Endothelial cell of umbilical vein (primary cell): ENCODE measurements at regions not wholly inside any gene's neighbourhood (a gene's known extent, or its start where the extent isn't known, plus 50 kb on each side); places are given as distances from the start of the nearest gene placed in this dataset.

Experiments used
- BruUV-seq: library from RNA; stranded (reverse); fragments of 400-500 nt; replicated peaks from 2 replicates; lab custom pipeline; 2021; lab: Mats Ljungman, UMichigan
- CTCF ChIA-PET: fragments of 300-600, 350-600 bp; sonication (Branson Sonifier 250); formaldehyde crosslinking; loops from one replicate; lab custom pipeline; 2021; ENCODE audit warnings: antibody characterized with exemption, inconsistent platforms; lab: Charles Lee
- POLR2A ChIA-PET: fragments of 300-600, 350-600 bp; sonication (Branson Sonifier 250); formaldehyde crosslinking; loops from one replicate; lab custom pipeline; 2021; ENCODE audit warnings: antibody characterized with exemption, inconsistent platforms; lab: Charles Lee
- DNase-seq: peaks from one replicate; pipeline ENCODE4 v3.0.0-alpha.2; 2011; ENCODE audit warnings: low read depth, low spot score
- FAIRE-seq: peaks from 2 replicates; lab custom pipeline; 2011; peaks lifted over from hg19 to GRCh38; lab: Jason Lieb, UNC
- H2AFZ ChIP-seq: 2 replicates; pipeline ENCODE4 v1.6.0; 2012; ENCODE audit warnings: low read depth, low read length, control low read depth, inconsistent platforms
- H3K27ac ChIP-seq: 2 replicates; pipeline ENCODE4 v1.5.1; 2011; ENCODE audit warnings: low read depth, mild to moderate bottlenecking, control low read depth, low read length, moderate library complexity; ENCODE audit not compliant: insufficient read depth
- H3K27me3 ChIP-seq, 2 experiments: 2 replicates each; pipeline versions ENCODE4 v1.6.0 to v1.6.1; 2011; ENCODE audit warnings: low read length in 2 of 2, mixed read lengths in 1 of 2; ENCODE audit not compliant: control insufficient read depth in 2 of 2, insufficient read depth in 2 of 2
- H3K36me3 ChIP-seq, 2 experiments: 2 replicates in 1 of 2; 3 replicates in 1 of 2; pipeline ENCODE4 v1.5.1; 2011; ENCODE audit warnings: low read length in 2 of 2, mild to moderate bottlenecking in 1 of 2, moderate library complexity in 1 of 2; ENCODE audit not compliant: control insufficient read depth in 2 of 2, insufficient read depth in 2 of 2; ENCODE audit errors: extremely low read depth in 1 of 2
- H3K4me1 ChIP-seq: 3 replicates; pipeline ENCODE4 v1.5.1; 2011; ENCODE audit warnings: mild to moderate bottlenecking, low read length; ENCODE audit not compliant: control insufficient read depth, insufficient read depth; ENCODE audit errors: extremely low read depth
- H3K4me2 ChIP-seq: 2 replicates; pipeline ENCODE4 v1.6.1; 2011; ENCODE audit warnings: low read length, control low read depth, mixed read lengths; ENCODE audit not compliant: insufficient read depth
- H3K4me3 ChIP-seq, 3 experiments: fragments of 200-600 bp in 1 of 3; sonication (generic), shearing (Covaris generic) in 1 of 3; replicated peaks in 1 of 3; 2 replicates each; pipeline ENCODE4 v1.5.1; 2011 to 2016; ENCODE audit warnings: control low read depth in 3 of 3, low read length in 3 of 3, mild to moderate bottlenecking in 2 of 3, inconsistent platforms in 1 of 3, low read depth in 1 of 3, moderate library complexity in 1 of 3; ENCODE audit not compliant: insufficient read depth in 1 of 3
- H3K79me2 ChIP-seq: 2 replicates; pipeline ENCODE4 v1.6.0; 2012; ENCODE audit warnings: low read length, inconsistent platforms; ENCODE audit not compliant: control insufficient read depth, insufficient read depth
- H3K9ac ChIP-seq: replicated peaks from 2 replicates; pipeline ENCODE3; 2011; ENCODE audit warnings: low read length, control low read depth; ENCODE audit not compliant: insufficient read depth; ENCODE audit errors: extremely low read depth
- H3K9me1 ChIP-seq: replicated peaks from 3 replicates; pipeline ENCODE4 v1.6.0; 2011; ENCODE audit warnings: mild to moderate bottlenecking, low read length; ENCODE audit not compliant: control insufficient read depth, insufficient read depth; ENCODE audit errors: extremely low read depth
- H3K9me3 ChIP-seq: replicated peaks from 2 replicates; pipeline ENCODE4 v1.5.1; 2012; ENCODE audit warnings: low read length, inconsistent platforms; ENCODE audit not compliant: control insufficient read depth, insufficient read depth
- H4K20me1 ChIP-seq: replicated peaks from 2 replicates; pipeline ENCODE3; 2011; ENCODE audit warnings: mild to moderate bottlenecking, low read length; ENCODE audit not compliant: control insufficient read depth, insufficient read depth; ENCODE audit errors: extremely low read depth
- EZH2 ChIP-seq: IDR thresholded peaks from 2 replicates; pipeline ENCODE4 v1.6.1; 2012; ENCODE audit warnings: borderline replicate concordance, low read depth, mild to moderate bottlenecking, moderate library complexity, low read length, inconsistent platforms; ENCODE audit not compliant: severe bottlenecking
- FOS ChIP-seq: IDR thresholded peaks from 2 replicates; pipeline ENCODE4 v1.6.1; 2011; ENCODE audit warnings: mild to moderate bottlenecking, low read length, moderate library complexity, borderline replicate concordance; ENCODE audit not compliant: insufficient read depth
- GATA2 ChIP-seq: IDR thresholded peaks from 2 replicates; pipeline ENCODE4 v1.7.0; 2011; ENCODE audit warnings: low read depth, mild to moderate bottlenecking, moderate library complexity, mixed read lengths, low read length; ENCODE audit not compliant: insufficient read length, insufficient read depth
- JUN ChIP-seq: IDR thresholded peaks from 2 replicates; pipeline ENCODE4 v1.6.1; 2011; ENCODE audit warnings: borderline replicate concordance, low read depth; ENCODE audit not compliant: insufficient read length, insufficient read depth
- POLR2A ChIP-seq: IDR thresholded peaks from 2 replicates; pipeline ENCODE4 v1.6.1; 2012; ENCODE audit warnings: low read depth, mild to moderate bottlenecking, control low read depth, low read length
- POLR2AphosphoS5 ChIP-seq: IDR thresholded peaks from 2 replicates; pipeline ENCODE4 v1.6.1; 2012; ENCODE audit warnings: low read depth, mild to moderate bottlenecking, control low read depth, low read length, moderate library complexity; ENCODE audit not compliant: insufficient read depth
- dilution Hi-C: fragments of 300-500 bp; cut with MboI; formaldehyde crosslinking; loops from one replicate; pipeline ENCODE4 v1.15.0; 2019; ENCODE audit warnings: low sequenced_read_pairs; ENCODE audit not compliant: extremely low pct_ligation_motif_present
- intact Hi-C: fragments of 100-400 bp; cut with micrococcal nuclease; formaldehyde crosslinking; loops from one replicate; pipeline ENCODE4 v1.10.0; 2022
- TF ChIP-seq, protein P1 (sequence below): IDR thresholded peaks from 2 replicates; pipeline ENCODE4 v1.6.1; 2011; ENCODE audit not compliant: insufficient read depth, insufficient read length
- TF ChIP-seq, protein P2 (sequence below), 2 donors: IDR thresholded peaks; 1 replicate in 1 of 2; 2 replicates in 1 of 2; pipeline ENCODE4 v1.5.1; 2011; ENCODE audit warnings: low read length in 2 of 2, mild to moderate bottlenecking in 2 of 2, moderate library complexity in 2 of 2, control low read depth in 1 of 2, inconsistent platforms in 1 of 2, low read depth in 1 of 2; ENCODE audit not compliant: insufficient read depth in 1 of 2; ENCODE audit errors: extremely low read depth in 1 of 2

DNA sequence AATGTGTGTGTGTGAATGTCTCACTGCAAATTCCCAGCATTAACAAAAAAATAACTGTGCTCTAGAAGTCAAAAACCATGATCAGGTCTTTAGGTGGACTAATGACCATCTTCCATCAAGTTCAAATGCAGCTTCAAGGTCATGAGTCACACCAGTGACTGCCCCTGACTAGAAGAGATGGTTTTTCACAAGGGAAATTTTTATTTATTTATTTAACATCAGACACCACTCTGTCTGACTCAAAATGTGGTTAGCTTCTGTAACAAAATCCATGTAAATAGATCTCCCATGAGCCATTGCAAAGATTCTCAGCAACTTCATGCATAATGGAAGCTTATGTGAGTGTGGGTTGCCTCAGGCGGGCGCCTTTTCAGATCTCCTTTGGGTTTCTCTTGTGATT lies 219.2 kb downstream of the KIT start:
- Histone ChIP-seq H3K9ac (no peak overlapping the region), H3K36me3 (no peaks in the 10 kb centered on the region), H3K79me2 (no peaks in the 10 kb centered on the region), H3K27ac (no peak overlapping the region), H3K4me1 (no peaks in the 10 kb centered on the region), H3K9me3 (no peaks in the 10 kb centered on the region), H4K20me1 (no peaks in the 10 kb centered on the region), H3K9me1 (no peaks in the 10 kb centered on the region), H3K27me3 (peaks cover 9 to 14% of the 10 kb centered on the region in 2 experiments), H2AFZ (no peak overlapping the region), H3K4me3 (no peak overlapping the region), H3K4me2 (no peak overlapping the region)
- dilution Hi-C loops (no loop called here), intact Hi-C loops (no loop called here)
- POLR2A ChIA-PET = no interaction called here
- CTCF ChIA-PET = interaction anchor here (1.2 to 1.7 kb wide), 2 partner anchors 16 to 22 kb away, joined by 3 to 4 read pairs; no protein-coding TSS in a partner anchor
- FAIRE-seq (no peak), DNase-seq (no peak)
- TF ChIP-seq, protein P1, sequence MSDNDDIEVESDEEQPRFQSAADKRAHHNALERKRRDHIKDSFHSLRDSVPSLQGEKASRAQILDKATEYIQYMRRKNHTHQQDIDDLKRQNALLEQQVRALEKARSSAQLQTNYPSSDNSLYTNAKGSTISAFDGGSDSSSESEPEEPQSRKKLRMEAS = no peak
- TF ChIP-seq POLR2A (no peak), EZH2 (no peak), JUN (no peak), FOS (no peak), POLR2AphosphoS5 (no peak), GATA2 (no peak)
- TF ChIP-seq, protein P2, sequence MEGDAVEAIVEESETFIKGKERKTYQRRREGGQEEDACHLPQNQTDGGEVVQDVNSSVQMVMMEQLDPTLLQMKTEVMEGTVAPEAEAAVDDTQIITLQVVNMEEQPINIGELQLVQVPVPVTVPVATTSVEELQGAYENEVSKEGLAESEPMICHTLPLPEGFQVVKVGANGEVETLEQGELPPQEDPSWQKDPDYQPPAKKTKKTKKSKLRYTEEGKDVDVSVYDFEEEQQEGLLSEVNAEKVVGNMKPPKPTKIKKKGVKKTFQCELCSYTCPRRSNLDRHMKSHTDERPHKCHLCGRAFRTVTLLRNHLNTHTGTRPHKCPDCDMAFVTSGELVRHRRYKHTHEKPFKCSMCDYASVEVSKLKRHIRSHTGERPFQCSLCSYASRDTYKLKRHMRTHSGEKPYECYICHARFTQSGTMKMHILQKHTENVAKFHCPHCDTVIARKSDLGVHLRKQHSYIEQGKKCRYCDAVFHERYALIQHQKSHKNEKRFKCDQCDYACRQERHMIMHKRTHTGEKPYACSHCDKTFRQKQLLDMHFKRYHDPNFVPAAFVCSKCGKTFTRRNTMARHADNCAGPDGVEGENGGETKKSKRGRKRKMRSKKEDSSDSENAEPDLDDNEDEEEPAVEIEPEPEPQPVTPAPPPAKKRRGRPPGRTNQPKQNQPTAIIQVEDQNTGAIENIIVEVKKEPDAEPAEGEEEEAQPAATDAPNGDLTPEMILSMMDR (IDR thresholded peaks at IDR 0.05; ENCODE audit: extremely low read depth in 1 of 2, insufficient read depth in 1 of 2, low read depth in 1 of 2, low read length in 2 of 2) = no peak
- BruUV-seq = no TSS peak
